Rectal smooth muscle tissue (tissue), 1 donor: ENCODE measurements at regions not wholly inside any gene's neighbourhood (a gene's known extent, or its start where the extent isn't known, plus 50 kb on each side); places are given as distances from the start of the nearest gene placed in this dataset.
"Not testable (repeated sequence)": the region's sequence is repeated elsewhere in the genome, so short reads cannot be mapped to it uniquely, and the experiment has no call there.

Experiments used
- H3K27ac ChIP-seq: one replicate; pipeline ENCODE4 v1.7.0; 2013; ENCODE audit warnings: low read depth, low read length, inconsistent platforms
- H3K27me3 ChIP-seq: one replicate; pipeline ENCODE4 v1.7.0; 2013; ENCODE audit warnings: low read length; ENCODE audit not compliant: control insufficient read depth, insufficient read depth
- H3K36me3 ChIP-seq: one replicate; pipeline ENCODE4 v1.7.0; 2013; ENCODE audit warnings: low read length; ENCODE audit not compliant: control insufficient read depth, insufficient read depth
- H3K4me1 ChIP-seq: one replicate; pipeline ENCODE4 v1.7.0; 2013; ENCODE audit warnings: low read length; ENCODE audit not compliant: control insufficient read depth, insufficient read depth
- H3K4me3 ChIP-seq: one replicate; pipeline ENCODE4 v1.7.0; 2013; ENCODE audit warnings: low read length
- H3K9ac ChIP-seq: one replicate; pipeline ENCODE4 v1.7.0; 2013; ENCODE audit warnings: low read length

DNA sequence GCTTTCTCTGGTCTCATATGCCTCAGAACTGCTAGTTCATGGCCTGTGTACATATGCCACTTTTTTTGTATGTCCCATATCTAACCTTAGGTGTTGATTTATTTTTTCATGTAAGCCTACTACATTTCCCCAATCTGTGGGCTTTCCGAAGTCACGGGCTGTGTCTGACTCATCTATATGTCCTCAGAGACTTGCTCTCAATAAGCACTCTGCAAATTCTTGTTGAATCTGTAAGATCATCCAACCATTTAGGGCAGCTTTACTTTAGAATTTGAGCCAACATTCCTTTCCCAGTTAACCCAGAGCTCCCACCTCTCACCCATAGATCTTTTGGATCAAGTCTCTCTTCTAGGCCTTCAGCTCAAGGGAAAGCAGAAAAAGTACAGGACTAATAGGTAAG lies 263.4 kb downstream of the SEC61B start:
- no peaks in the 10 kb centered on the region for H3K27me3 ChIP-seq
- no peaks in the 10 kb centered on the region for H3K4me1 ChIP-seq
- H3K4me3 ChIP-seq = no peak overlapping the region
- no peak overlapping the region for H3K27ac ChIP-seq
- H3K36me3 ChIP-seq = no peaks in the 10 kb centered on the region
- no peak overlapping the region for H3K9ac ChIP-seq

DNA sequence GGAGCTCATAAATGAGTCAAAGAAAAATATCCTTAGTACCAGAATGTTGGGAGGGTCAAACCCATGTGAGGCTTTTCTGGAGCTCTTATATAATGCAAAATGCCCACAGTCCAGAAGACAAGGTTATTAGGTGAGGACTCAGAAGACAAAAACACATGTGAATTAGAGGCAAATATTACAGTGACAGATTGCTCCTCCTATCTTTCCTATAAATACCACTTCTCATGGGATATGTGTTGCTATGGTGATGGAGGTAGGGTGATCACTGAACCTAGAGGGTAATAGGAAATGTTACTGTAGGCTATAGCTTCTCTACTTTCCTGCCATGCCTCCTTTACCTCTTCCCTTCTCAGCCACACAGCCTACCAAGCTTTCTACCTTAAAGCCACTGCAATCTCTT lies 264.6 kb downstream of the SEC61B start:
- Histone ChIP-seq H3K9ac (no peak overlapping the region), H3K27me3 (no peaks in the 10 kb centered on the region), H3K4me3 (no peak overlapping the region), H3K4me1 (no peaks in the 10 kb centered on the region), H3K36me3 (no peaks in the 10 kb centered on the region), H3K27ac (no peak overlapping the region)

DNA sequence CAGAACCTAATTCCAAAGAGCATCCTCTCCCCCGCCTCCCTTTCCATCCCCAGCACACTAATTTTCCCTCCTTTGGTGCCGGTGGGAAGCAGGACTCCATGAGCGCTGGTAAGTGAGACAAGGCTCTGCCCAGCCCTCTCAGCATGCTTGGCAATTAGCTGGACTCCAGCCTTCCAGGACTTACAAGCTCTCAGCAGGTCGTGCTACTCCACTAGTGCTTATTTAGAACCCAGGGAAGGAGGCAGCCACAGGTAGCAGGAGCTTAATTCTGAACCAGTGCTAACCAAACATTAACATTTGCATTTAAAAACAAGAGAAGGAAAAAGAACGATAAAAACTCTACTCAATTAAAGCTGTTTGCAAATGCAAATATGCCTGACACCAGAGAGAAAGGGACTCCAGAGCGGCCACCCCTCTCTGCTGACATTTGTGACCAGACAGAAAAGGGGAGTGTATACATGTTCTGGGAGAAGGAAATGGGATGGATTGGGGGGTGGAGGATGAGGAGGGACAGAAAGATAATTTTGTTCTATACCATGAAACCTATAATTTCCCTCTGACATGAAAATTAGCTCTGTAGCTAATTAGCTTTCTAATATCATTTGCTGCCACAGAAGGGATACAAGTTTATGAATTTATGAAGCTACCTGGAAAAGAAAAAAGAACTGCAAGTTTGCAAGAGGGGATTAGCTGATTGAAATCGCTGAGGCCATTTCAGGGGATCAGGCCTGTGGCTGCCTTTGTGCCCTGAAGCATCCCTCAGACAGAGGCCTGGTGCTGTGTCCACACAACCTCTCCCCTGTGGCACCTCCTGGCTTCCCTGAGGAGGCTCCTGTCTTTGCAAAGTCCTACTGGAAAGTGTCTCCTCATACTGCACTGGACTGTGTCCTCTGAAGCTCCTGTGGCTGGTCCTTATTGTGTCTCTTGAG lies 266.3 kb downstream of the SEC61B start:
- Histone ChIP-seq H3K9ac (no peak overlapping the region), H3K4me1 (no peaks in the 10 kb centered on the region), H3K27me3 (no peaks in the 10 kb centered on the region), H3K27ac (no peak overlapping the region), H3K36me3 (no peaks in the 10 kb centered on the region), H3K4me3 (no peak overlapping the region)

DNA sequence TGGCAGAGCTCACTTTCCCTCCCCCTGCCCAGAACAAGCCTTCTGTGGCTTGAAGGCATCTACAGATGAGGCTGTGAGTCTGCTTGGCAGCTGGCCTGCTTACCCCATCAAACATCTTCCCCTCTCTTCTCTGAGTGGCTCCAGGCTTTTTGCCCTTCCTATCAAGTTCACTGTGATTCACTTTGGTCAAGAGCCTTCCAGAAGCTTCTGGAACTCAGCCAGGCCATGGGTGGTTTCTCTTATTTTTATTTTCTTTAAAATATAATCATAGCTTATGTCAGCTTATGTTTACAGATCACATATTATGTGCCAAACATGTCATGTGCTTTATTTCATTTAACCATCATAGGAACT lies 267.0 kb downstream of the SEC61B start:
- no peaks in the 10 kb centered on the region for H3K27me3 ChIP-seq
- H3K27ac ChIP-seq = no peak overlapping the region

DNA sequence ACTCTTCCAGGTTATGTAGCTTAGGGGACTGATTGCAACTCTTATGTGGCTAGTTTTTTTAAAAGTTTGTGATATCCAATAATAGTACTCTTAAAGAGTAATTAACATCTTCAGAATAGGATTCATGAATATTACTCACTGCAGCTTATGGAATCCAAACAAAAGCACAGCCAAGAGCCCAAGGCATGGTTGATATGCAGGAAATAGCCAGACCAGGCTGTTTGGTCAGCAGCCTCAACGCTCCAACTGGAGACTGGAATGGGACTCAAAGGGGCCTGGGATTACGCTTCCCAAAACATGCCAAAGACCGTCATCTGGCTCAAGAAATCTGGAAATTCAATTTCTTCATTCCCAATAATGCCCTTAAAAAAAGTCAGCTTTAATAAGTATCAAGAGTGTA lies 268.6 kb downstream of the SEC61B start:
- Histone ChIP-seq H3K4me1 (no peaks in the 10 kb centered on the region), H3K36me3 (no peaks in the 10 kb centered on the region), H3K27ac (no peak overlapping the region), H3K9ac (no peak overlapping the region), H3K4me3 (no peak overlapping the region), H3K27me3 (no peaks in the 10 kb centered on the region)

More for the DNA sequence above, 267.0 kb downstream of the SEC61B start:
- H3K36me3 ChIP-seq = no peaks in the 10 kb centered on the region
- no peaks in the 10 kb centered on the region for H3K4me1 ChIP-seq
- no peak overlapping the region for H3K4me3 ChIP-seq
- no peak overlapping the region for H3K9ac ChIP-seq

DNA sequence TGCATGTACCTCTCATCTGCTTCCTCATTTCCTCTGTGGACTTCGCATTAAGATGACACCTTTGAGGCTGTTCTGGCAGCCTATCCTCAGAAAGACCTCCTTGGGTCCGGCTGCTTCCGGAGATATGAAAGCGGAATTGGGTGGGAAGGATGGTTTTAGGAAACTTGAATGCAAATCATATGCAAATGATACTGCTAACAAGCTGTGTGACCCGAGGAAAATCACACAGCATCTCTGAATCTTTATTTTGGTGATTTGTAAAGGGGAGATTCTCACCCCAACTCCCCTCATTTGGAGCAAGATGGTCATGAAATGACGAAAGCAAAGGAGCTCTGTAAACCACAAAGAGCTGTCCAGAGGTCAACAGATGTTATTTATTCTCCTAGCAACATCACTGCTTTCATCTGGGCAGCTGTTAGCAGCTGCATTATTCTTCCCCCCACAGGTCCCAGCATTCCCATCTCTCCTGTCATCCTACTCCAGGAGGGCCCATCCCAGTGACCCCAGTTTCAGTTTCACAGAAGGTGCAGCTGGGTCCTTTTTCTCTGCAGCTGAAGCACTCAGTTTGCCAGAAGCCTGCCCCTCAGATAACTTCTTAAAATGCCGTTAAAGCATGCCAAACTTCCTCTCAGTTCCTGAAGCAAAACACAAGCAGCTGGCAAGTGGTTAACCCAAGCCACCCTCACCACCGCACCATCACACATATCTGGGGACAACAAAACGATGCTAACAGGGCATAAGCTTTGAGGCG lies 269.5 kb downstream of the SEC61B start:
- no peaks in the 10 kb centered on the region for H3K36me3 ChIP-seq
- H3K4me3 ChIP-seq = no peak overlapping the region
- H3K27ac ChIP-seq = no peak overlapping the region
- H3K4me1 ChIP-seq = no peaks in the 10 kb centered on the region
- no peak overlapping the region for H3K9ac ChIP-seq
- no peaks in the 10 kb centered on the region for H3K27me3 ChIP-seq

DNA sequence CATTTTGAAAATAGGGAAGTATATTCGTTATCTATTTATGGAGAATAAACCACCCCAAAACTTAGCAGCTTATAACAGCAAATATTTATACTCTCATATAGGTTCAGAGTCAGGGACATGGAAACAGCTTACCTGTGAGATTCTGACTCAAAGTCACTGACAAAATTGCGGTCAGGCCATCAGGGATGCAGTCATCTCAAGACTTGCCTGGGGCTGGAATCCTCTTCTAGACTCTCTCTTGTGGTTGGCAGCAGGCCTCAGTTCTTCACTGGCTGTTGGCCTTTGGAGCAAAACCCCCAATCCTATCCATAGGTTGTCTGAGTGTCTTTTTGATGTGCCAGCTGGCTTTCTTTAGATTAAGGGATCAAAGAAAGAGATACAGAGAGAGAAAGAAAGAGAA lies 275.6 kb downstream of the SEC61B start:
- Histone ChIP-seq H3K4me1 (no peaks in the 10 kb centered on the region), H3K27ac (no peak overlapping the region), H3K4me3 (no peak overlapping the region), H3K27me3 (no peaks in the 10 kb centered on the region), H3K9ac (no peak overlapping the region), H3K36me3 (no peaks in the 10 kb centered on the region)

DNA sequence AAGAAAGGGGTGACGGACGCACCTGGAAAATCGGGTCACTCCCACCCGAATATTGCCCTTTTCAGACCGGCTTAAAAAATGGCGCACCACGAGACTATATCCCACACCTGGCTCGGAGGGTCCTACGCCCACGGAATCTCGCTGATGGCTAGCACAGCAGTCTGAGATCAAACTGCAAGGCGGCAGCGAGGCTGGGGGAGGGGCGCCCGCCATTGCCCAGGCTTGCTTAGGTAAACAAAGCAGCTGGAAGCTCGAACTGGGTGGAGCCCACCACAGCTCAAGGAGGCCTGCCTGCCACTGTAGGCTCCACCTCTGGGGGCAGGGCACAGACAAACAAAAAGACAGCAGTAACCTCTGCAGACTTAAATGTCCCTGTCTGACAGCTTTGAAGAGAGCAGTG lies 276.9 kb downstream of the SEC61B start:
- H3K36me3 ChIP-seq, H3K27me3 ChIP-seq, H3K27ac ChIP-seq: not testable (repeated sequence)

DNA sequence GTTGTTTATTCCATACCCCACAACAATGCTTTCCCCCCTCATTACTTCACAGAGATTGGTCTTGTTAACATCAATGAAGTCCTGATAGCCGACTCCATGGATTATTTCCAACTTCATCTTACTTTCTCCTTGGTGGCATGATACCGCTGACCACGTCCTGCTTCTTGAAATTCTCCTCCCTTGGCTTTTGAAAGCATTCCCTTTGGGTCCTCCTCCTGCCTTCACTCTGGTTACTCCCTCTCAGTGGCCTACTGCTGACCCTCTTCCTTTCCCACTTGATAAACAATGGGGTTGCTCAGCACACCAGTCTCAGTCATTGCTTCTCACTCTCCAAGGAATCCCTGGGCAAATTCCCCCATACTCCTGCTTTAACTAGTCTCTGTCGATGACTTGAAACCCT lies 283.9 kb downstream of the SEC61B start:
- no peak overlapping the region for H3K4me3 ChIP-seq
- no peak overlapping the region for H3K27ac ChIP-seq
- no peaks in the 10 kb centered on the region for H3K4me1 ChIP-seq
- H3K9ac ChIP-seq = no peak overlapping the region
- no peaks in the 10 kb centered on the region for H3K27me3 ChIP-seq
- no peaks in the 10 kb centered on the region for H3K36me3 ChIP-seq

More for the DNA sequence above, 276.9 kb downstream of the SEC61B start:
- H3K4me3 ChIP-seq, H3K9ac ChIP-seq, H3K4me1 ChIP-seq: not testable (repeated sequence)

GRCh38 chr9:99506747-99507348 lies 284.8 kb downstream of the SEC61B start:
- H3K27ac ChIP-seq = no peak overlapping the region
- H3K4me1 ChIP-seq = no peaks in the 10 kb centered on the region
- H3K9ac ChIP-seq = no peak overlapping the region
- no peaks in the 10 kb centered on the region for H3K36me3 ChIP-seq
- no peak overlapping the region for H3K4me3 ChIP-seq
- H3K27me3 ChIP-seq = no peaks in the 10 kb centered on the region

DNA sequence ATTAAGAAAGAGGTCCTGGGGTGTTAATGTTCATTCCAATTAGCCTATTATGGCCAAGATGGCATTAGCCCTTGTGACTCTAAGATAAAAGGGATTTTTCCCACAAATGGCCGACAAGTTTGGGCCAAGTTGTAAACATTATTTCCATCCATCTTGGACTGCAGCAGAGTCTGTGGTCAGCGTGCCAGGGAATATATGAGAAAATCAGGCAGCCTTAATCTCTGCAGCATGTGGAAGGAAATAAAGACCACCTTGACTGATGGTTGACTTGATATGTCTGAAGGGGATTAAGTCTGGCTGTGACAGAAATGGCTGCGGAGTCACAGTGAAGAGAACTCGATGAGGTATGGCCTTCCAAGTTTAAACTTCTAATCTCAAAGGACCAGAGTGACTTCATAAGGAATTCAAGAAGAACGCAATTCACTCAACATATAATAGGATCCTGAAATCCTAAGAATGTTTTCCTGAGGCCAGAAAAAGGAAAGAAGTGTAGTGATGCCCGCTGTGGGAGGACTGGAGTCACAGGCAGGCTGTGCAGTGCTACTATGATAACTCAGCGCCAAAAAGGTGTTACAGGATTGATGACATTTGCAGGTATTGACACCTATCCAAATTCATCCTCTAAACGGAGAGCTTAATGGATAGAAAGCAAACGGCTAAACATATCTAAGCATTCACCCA lies 287.1 kb downstream of the SEC61B start:
- Histone ChIP-seq H3K4me1 (no peaks in the 10 kb centered on the region), H3K4me3 (no peak overlapping the region), H3K27me3 (no peaks in the 10 kb centered on the region), H3K27ac (no peak overlapping the region), H3K36me3 (no peaks in the 10 kb centered on the region), H3K9ac (no peak overlapping the region)

DNA sequence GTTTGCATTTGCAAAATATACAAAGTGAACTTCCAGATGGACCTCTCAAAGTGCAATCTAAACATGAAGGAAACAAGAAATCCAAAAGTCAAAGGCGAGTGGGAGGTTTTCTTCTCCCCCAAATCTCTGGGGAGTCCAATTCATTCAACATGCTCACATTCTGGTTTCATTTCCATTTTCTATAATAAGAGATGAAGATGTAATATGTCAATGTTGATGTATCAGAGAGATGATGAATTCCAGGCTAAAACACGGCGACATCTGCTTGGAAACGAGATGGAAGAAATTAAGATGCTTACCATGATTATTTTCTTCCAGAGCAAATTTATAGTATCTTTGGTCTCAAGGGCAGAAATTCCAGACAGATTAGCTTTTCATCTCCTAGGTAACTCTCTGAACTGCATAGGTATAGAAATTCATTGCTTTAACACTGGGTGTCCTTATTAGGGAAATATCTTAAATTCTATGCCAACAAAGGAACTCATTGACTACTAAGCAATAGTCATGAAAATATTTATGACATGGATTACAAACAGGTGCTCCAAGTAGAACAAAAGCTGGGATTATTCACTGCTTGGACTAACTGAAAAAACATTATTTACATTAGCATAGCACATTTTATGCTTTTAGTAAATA lies 287.9 kb downstream of the SEC61B start:
- H3K9ac ChIP-seq = no peak overlapping the region
- no peaks in the 10 kb centered on the region for H3K4me1 ChIP-seq
- no peaks in the 10 kb centered on the region for H3K27me3 ChIP-seq
- no peak overlapping the region for H3K4me3 ChIP-seq
- no peaks in the 10 kb centered on the region for H3K36me3 ChIP-seq
- H3K27ac ChIP-seq = no peak overlapping the region
